ENCODE measurements at regions not wholly inside any gene's neighbourhood (a gene's known extent, or its start where the extent isn't known, plus 50 kb on each side); places are given as distances from the start of the nearest gene placed in this dataset.

DNA sequence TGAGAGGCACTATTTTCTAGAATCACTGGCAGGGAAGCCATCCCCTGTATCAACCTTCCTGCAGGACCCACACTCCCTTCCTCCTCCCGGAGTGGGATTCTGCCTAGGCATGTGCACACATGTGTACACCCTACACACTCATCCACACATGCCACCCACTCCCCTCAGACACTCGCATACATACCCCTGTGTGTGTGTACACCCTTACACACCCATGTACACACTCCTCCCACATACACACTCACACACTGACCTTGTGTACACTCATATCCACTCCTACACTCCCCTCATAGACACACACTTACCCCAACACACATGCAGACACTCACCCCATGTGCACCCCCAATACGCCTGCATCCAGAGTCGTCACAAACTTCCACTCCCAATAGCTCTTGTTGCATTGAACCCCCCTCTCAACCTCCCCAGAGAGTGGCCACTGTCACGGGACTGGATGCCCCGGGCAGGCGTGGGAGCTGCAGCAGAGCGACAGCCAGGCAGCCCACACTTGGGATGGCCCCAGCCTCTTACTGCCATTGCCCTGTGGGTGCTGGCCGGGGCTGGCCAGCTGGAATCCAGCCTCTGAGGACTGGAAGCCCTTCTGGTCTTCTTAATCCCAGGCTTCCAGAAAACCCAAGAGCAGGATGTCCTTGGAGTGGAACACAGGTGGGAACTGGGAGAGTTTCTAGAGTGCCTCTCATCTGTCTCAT is 251.0 kb downstream of the LOXHD1 start:
- DNase-seq (ENCODE audit: low read depth) = no peak

DNA sequence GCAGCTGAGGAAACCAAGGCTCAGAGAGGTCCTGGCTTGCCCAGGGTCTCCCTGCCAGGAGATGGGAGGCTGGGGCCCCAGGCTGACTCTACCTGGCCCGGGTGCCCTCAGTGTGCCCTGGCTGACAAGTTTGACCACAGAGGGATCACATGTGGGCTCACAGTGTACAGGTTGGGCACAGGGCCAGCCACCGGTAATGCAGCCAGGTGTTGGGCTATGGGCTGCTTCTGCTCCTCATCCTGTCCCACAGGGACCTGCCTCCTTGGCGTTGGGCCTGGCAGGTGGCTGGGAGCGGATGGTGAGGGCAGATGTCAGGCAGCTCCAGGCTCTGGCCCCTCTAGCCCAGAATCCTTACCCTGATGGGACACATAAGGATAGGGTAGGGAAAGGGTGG is 250.5 kb downstream of the LOXHD1 start:
- Histone ChIP-seq H3K36me3 (ENCODE audit: control insufficient read depth, insufficient read depth, low read length) (no peaks in the 10 kb centered on the region), H3K27me3 (ENCODE audit: control insufficient read depth, insufficient read depth, low read length) (peaks cover 5% of the 10 kb centered on the region), H3K4me3 (ENCODE audit: low read depth, low read length) (no peak overlapping the region)
- DNase-seq (ENCODE audit: low read depth) = no peak
- TF ChIP-seq, protein P1, sequence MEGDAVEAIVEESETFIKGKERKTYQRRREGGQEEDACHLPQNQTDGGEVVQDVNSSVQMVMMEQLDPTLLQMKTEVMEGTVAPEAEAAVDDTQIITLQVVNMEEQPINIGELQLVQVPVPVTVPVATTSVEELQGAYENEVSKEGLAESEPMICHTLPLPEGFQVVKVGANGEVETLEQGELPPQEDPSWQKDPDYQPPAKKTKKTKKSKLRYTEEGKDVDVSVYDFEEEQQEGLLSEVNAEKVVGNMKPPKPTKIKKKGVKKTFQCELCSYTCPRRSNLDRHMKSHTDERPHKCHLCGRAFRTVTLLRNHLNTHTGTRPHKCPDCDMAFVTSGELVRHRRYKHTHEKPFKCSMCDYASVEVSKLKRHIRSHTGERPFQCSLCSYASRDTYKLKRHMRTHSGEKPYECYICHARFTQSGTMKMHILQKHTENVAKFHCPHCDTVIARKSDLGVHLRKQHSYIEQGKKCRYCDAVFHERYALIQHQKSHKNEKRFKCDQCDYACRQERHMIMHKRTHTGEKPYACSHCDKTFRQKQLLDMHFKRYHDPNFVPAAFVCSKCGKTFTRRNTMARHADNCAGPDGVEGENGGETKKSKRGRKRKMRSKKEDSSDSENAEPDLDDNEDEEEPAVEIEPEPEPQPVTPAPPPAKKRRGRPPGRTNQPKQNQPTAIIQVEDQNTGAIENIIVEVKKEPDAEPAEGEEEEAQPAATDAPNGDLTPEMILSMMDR (IDR thresholded peaks at IDR 0.05; ENCODE audit: insufficient read depth, low read length, poor library complexity, severe bottlenecking) = no peak

More for the DNA sequence above, 251.0 kb downstream of the LOXHD1 start:
- Histone ChIP-seq H3K4me3 (ENCODE audit: low read depth, low read length) (no peak overlapping the region), H3K27me3 (ENCODE audit: control insufficient read depth, insufficient read depth, low read length) (peaks cover 5% of the 10 kb centered on the region), H3K36me3 (ENCODE audit: control insufficient read depth, insufficient read depth, low read length) (no peaks in the 10 kb centered on the region)
- TF ChIP-seq, protein P1 (IDR thresholded peaks at IDR 0.05; ENCODE audit: insufficient read depth, low read length, poor library complexity, severe bottlenecking) = no peak

DNA sequence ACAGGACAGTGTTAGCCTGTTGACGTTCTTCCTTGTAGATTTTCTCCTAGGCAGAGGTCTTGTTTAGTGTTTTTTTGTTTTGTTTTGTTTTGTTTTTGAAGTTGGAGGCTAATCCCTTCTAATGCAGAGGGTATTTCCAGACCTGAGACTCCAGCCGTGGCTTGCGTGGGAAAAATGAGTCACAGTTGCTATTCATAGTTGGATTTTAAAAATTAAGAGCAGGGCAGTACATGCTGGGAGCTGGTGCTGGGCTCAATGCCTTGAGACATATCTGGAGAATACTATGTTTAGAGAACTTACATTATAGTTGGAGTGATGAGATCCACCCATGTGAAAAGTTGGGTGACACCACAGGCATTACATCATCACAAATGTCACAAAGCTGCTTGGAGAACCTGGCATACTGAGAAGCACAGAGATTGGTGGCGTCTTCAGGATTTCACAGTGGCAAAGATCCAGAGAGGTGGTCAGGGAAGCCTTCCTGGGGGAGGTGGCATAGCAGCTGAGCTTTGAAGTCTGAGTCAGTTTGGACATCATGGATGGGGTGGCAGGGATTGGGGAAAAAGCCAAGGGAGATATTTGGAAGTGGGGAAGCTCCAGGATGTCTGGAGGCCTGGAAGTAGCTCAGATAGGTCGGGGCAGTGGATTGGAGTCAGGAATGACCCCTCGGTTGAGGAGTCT is 249.4 kb downstream of the LOXHD1 start:
- Histone ChIP-seq H3K27me3 (ENCODE audit: control insufficient read depth, insufficient read depth, low read length) (peaks cover 5% of the 10 kb centered on the region), H3K36me3 (ENCODE audit: control insufficient read depth, insufficient read depth, low read length) (no peaks in the 10 kb centered on the region), H3K4me3 (ENCODE audit: low read depth, low read length) (no peak overlapping the region)
- DNase-seq (ENCODE audit: low read depth) = no peak
- TF ChIP-seq, protein P1 (IDR thresholded peaks at IDR 0.05; ENCODE audit: insufficient read depth, low read length, poor library complexity, severe bottlenecking) = no peak

DNA sequence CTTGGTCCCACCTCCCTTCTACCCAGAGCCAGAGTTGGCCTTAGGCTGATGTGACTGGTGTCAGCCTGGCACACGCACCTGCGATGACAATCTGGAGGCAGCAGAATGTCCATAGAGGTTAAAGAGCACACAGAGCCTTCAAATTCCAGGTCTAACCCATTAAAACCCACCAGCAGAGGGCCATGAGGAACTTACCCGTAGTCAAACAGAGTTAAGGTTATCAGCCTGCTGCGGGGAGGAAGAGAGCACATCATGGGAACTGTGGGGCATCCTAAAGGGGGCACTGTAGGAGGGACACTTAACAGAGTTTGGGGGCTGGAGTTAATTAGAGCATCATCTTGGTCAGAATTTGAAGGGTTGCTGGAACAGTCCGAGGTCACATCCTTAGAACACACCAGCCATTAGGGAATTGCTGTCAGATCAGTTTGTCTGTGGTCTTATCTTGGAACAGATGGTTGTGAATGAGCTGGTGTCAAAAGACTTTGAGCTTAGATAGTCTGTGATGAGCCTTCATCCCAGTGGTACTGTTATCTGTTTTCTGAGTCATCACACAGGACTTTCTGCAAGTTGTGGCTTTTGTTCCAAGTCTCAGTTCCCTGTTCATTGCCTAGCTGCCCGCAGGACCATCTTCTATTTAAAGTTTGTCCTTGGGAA is 248.6 kb downstream of the LOXHD1 start:
- no peak for DNase-seq (ENCODE audit: low read depth)
- H3K4me3 ChIP-seq (ENCODE audit: low read depth, low read length) = no peak overlapping the region
- H3K27me3 ChIP-seq (ENCODE audit: control insufficient read depth, insufficient read depth, low read length) = peaks cover 5% of the 10 kb centered on the region
- TF ChIP-seq, protein P1 (IDR thresholded peaks at IDR 0.05; ENCODE audit: insufficient read depth, low read length, poor library complexity, severe bottlenecking) = no peak
- no peaks in the 10 kb centered on the region for H3K36me3 ChIP-seq (ENCODE audit: control insufficient read depth, insufficient read depth, low read length)

DNA sequence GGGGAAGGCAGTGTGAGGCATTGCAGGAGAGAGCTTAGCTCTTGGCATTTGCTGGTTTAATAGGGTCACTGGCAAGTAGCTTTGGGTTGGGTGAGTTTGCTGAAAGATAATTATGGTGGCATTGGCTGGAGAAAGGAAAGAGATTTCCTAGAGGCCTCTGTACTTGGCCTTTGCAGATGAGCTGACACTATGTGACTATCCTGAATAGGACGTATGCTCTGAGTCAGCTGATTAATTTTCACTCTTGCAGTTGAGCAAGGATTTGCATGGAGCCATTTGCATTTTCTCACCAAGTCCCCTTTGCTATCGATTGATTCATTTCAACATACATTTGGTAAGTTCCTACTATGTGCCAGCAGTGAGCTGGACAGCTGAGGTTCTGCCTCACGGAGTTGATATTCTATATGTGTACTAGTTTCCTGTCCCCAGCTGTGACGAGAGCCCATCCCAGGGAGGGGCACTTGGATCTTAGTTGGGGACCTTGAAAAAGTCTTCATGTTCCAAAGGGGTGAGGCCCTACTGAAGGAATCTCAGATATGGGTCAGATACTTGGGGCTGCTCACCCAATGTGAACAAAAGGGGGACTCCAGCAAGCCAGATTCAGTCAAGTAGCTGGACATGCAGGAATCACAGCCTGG is 245.7 kb downstream of the LOXHD1 start:
- Histone ChIP-seq H3K36me3 (ENCODE audit: control insufficient read depth, insufficient read depth, low read length) (no peaks in the 10 kb centered on the region), H3K4me3 (ENCODE audit: low read depth, low read length) (no peak overlapping the region), H3K27me3 (ENCODE audit: control insufficient read depth, insufficient read depth, low read length) (peaks cover 5% of the 10 kb centered on the region)
- DNase-seq (ENCODE audit: low read depth) = no peak
- TF ChIP-seq, protein P1 (IDR thresholded peaks at IDR 0.05; ENCODE audit: insufficient read depth, low read length, poor library complexity, severe bottlenecking) = no peak
